ENCODE measurements at regions not wholly inside any gene's neighbourhood (a gene's known extent, or its start where the extent isn't known, plus 50 kb on each side); places are given as distances from the start of the nearest gene placed in this dataset.

- Mint-ChIP-seq H3K4me3 (ENCODE audit: low read depth) (no peak overlapping the region), H3K4me1 (ENCODE audit: low read depth) (no peaks in the 10 kb centered on the region), H3K9me3 (no peaks in the 10 kb centered on the region), H3K27me3 (ENCODE audit: low read depth) (peaks cover 1% of the 10 kb centered on the region), H3K36me3 (ENCODE audit: low read depth) (no peaks in the 10 kb centered on the region), H3K27ac (no peak overlapping the region)
- intact Hi-C loops (cut with micrococcal nuclease): no loop called here
- DNase-seq (ENCODE audit: low spot score): no peak
Observed at GRCh38 chr15:55014391-55015092, 182.2 kb downstream of the RSL24D1 start.

- H3K9me3 Mint-ChIP-seq: no peaks in the 10 kb centered on the region
- H3K27ac Mint-ChIP-seq: no peak overlapping the region
- no peaks in the 10 kb centered on the region for H3K27me3 Mint-ChIP-seq (ENCODE audit: low read depth)
- H3K36me3 Mint-ChIP-seq (ENCODE audit: low read depth): no peaks in the 10 kb centered on the region
- intact Hi-C loops (cut with micrococcal nuclease): no loop called here
- no peak overlapping the region for H3K4me3 Mint-ChIP-seq (ENCODE audit: low read depth)
- no peak for DNase-seq (ENCODE audit: low spot score)
- H3K4me1 Mint-ChIP-seq (ENCODE audit: low read depth): no peaks in the 10 kb centered on the region
Observed at GRCh38 chr15:55008421-55008820, 188.3 kb downstream of the RSL24D1 start.

DNA sequence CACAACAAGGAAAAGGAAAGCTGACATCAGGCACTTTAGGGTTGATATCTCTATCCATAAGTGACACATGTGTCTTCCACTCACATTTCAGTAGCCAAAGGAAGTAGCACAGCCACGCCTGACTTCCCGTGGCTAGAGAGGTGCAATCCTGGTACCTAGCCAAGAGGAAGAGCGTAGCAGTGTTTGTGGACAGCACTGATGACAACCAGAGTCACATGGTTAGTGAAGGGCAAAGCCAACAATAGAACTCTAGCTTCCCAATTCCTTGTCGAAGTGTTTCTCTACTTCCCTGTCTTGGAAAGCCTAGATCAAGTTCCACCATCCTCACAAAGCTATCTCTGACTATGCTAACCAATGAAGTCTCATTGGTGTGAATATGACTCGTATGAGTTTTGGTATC lies 189.2 kb downstream of the RSL24D1 start:
- H3K9me3 Mint-ChIP-seq: no peaks in the 10 kb centered on the region
- no peak overlapping the region for H3K4me3 Mint-ChIP-seq (ENCODE audit: low read depth)
- intact Hi-C loops (cut with micrococcal nuclease): no loop called here
- H3K4me1 Mint-ChIP-seq (ENCODE audit: low read depth): no peaks in the 10 kb centered on the region
- no peak for DNase-seq (ENCODE audit: low spot score)
- no peaks in the 10 kb centered on the region for H3K36me3 Mint-ChIP-seq (ENCODE audit: low read depth)
- no peak overlapping the region for H3K27ac Mint-ChIP-seq
- H3K27me3 Mint-ChIP-seq (ENCODE audit: low read depth): no peaks in the 10 kb centered on the region

- no peaks in the 10 kb centered on the region for H3K27me3 Mint-ChIP-seq (ENCODE audit: low read depth)
- H3K9me3 Mint-ChIP-seq: no peaks in the 10 kb centered on the region
- intact Hi-C loops (cut with micrococcal nuclease): no loop called here
Observed at GRCh38 chr15:55005679-55006078, 191.1 kb downstream of the RSL24D1 start.

DNA sequence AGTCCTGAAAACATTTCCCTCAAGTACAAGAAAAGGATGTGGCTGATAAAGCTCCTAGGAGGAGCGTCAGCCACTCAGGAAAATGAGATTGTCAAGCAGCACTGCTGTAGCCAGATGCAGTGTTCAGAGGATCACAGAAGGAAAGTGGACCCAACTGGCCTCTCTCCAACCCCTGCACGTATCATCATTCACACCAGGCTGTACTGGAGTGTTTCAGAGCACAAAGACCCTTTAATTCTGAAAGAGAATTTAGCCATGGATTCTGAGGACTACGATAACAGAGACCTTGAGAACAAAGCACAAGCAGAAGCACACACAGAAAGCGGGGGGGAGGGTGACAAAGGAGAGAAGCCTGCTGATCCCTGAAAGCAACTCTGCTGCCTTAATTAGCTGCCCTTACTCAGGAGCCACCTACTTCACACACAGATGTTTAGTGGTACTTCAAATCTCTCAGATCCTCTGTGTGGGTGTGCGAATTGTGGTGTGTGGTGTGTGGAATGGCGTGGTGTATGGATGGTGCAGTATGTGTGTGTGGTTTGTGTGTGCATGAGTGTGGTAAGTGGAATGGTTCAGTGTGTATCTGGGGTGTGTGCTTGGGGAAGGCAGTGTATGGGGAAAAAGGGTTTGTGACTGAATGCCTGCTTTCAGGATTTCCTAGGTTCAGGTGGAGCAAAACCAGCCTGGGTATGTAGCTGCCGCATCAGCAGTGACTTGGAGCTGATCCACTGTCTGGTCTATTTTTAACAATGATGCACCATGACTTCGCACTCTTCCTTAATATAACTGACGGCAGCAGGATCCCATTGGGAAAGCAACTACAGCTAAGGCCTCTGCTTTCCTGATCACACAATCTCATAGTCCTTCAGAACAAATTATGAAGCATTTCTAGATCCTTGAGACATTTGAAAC lies 192.5 kb downstream of the RSL24D1 start:
- H3K4me3 Mint-ChIP-seq (ENCODE audit: low read depth): no peak overlapping the region
- no peaks in the 10 kb centered on the region for H3K27me3 Mint-ChIP-seq (ENCODE audit: low read depth)
- no peaks in the 10 kb centered on the region for H3K9me3 Mint-ChIP-seq
- intact Hi-C loops (cut with micrococcal nuclease): no loop called here
- no peaks in the 10 kb centered on the region for H3K4me1 Mint-ChIP-seq (ENCODE audit: low read depth)
- no peaks in the 10 kb centered on the region for H3K36me3 Mint-ChIP-seq (ENCODE audit: low read depth)
- no peak for DNase-seq (ENCODE audit: low spot score)
- H3K27ac Mint-ChIP-seq: no peak overlapping the region

More at GRCh38 chr15:55005679-55006078, 191.1 kb downstream of the RSL24D1 start:
- Mint-ChIP-seq H3K36me3 (ENCODE audit: low read depth) (no peaks in the 10 kb centered on the region), H3K27ac (no peak overlapping the region), H3K4me3 (ENCODE audit: low read depth) (no peak overlapping the region), H3K4me1 (ENCODE audit: low read depth) (no peaks in the 10 kb centered on the region)
- DNase-seq (ENCODE audit: low spot score): no peak

GRCh38 chr15:54998661-54999060 lies 198.1 kb downstream of the RSL24D1 start:
- no peaks in the 10 kb centered on the region for H3K9me3 Mint-ChIP-seq

DNA sequence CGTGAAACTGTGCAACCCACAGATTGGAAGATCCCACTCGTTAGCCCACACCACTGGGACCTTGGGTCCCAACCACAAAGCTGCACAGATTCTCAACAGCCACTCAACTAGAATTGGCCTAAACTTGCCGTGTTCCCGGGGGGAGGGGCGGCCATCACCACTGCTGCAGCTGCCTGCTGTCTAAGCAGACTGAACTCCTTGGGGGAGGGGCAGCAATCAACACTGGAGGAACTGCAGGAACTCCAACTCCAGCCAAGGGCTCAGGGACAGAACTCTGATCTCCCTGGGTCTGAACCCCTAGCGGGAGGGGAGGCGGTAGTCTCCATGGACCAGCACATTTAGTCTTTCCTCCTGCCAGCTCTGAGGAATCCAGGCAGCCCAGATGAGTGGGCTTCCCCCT lies 205.9 kb downstream of the RSL24D1 start:
- H3K4me3 Mint-ChIP-seq (ENCODE audit: low read depth): no peak overlapping the region
- no peak for DNase-seq (ENCODE audit: low spot score)
- H3K4me1 Mint-ChIP-seq (ENCODE audit: low read depth): no peaks in the 10 kb centered on the region
- H3K36me3 Mint-ChIP-seq (ENCODE audit: low read depth): no peaks in the 10 kb centered on the region
- no peaks in the 10 kb centered on the region for H3K9me3 Mint-ChIP-seq
- no peaks in the 10 kb centered on the region for H3K27me3 Mint-ChIP-seq (ENCODE audit: low read depth)
- intact Hi-C loops (cut with micrococcal nuclease): no loop called here
- no peak overlapping the region for H3K27ac Mint-ChIP-seq

More at GRCh38 chr15:54998661-54999060, 198.1 kb downstream of the RSL24D1 start:
- Mint-ChIP-seq H3K36me3 (ENCODE audit: low read depth) (no peaks in the 10 kb centered on the region), H3K4me1 (ENCODE audit: low read depth) (no peaks in the 10 kb centered on the region), H3K27ac (no peak overlapping the region), H3K4me3 (ENCODE audit: low read depth) (no peak overlapping the region), H3K27me3 (ENCODE audit: low read depth) (no peaks in the 10 kb centered on the region)
- intact Hi-C loops (cut with micrococcal nuclease): no loop called here
- DNase-seq (ENCODE audit: low spot score): no peak

DNA sequence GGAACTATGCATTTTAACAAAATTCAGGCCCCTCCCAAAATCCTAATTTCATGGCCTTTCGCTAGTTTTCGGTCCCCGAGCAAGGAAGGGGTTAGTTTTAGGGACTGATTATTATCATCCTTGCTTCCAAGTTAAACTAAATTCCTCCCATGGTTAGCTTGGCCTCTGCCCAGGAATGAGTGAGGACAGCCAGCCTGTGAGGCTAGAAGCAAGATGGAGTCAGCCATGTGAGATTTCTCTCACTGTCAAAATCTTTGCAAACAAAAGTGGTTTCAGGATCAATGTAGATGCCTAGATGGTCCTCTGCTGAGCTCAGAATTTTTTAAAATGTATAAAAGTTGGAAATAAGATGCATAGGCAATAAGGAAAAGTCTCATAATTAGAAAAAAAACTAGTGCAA lies 208.9 kb downstream of the RSL24D1 start:
- no peaks in the 10 kb centered on the region for H3K9me3 Mint-ChIP-seq
- H3K4me3 Mint-ChIP-seq (ENCODE audit: low read depth): no peak overlapping the region
- H3K27ac Mint-ChIP-seq: no peak overlapping the region
- intact Hi-C loops (cut with micrococcal nuclease): no loop called here
- H3K27me3 Mint-ChIP-seq (ENCODE audit: low read depth): no peaks in the 10 kb centered on the region
- DNase-seq (ENCODE audit: low spot score): no peak
- H3K36me3 Mint-ChIP-seq (ENCODE audit: low read depth): no peaks in the 10 kb centered on the region
- no peaks in the 10 kb centered on the region for H3K4me1 Mint-ChIP-seq (ENCODE audit: low read depth)

- DNase-seq (ENCODE audit: low spot score): no peak
- Mint-ChIP-seq H3K27ac (no peak overlapping the region), H3K4me3 (ENCODE audit: low read depth) (no peak overlapping the region), H3K36me3 (ENCODE audit: low read depth) (no peaks in the 10 kb centered on the region), H3K4me1 (ENCODE audit: low read depth) (no peaks in the 10 kb centered on the region), H3K27me3 (ENCODE audit: low read depth) (no peaks in the 10 kb centered on the region), H3K9me3 (no peaks in the 10 kb centered on the region)
- intact Hi-C loops (cut with micrococcal nuclease): no loop called here
Observed at GRCh38 chr15:54979964-54980363, 216.8 kb downstream of the RSL24D1 start.

DNA sequence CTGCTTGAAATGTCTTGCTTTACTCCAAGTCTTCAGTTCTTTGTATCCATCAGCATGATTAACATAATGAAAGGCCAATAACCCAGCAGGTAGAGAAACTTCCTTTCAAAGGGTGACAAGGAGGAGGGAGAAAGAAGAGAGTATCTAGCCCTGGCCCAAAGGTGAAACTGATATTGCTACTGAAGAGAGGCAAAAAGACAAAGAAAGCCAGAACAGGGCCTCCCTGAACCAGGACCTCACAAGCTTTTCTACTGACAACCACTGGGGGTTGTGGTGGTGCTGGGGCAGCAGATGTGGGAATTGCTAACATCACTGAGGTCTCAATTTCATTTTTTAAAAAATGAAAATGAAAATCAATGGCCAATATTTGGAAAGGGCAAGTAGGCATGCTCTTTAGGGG lies 234.1 kb downstream of the RSL24D1 start:
- intact Hi-C loops (cut with micrococcal nuclease): no loop called here
- no peaks in the 10 kb centered on the region for H3K27me3 Mint-ChIP-seq (ENCODE audit: low read depth)
- H3K9me3 Mint-ChIP-seq: peaks cover 19% of the 10 kb centered on the region
- H3K4me1 Mint-ChIP-seq (ENCODE audit: low read depth): no peaks in the 10 kb centered on the region
- no peaks in the 10 kb centered on the region for H3K36me3 Mint-ChIP-seq (ENCODE audit: low read depth)
- no peak overlapping the region for H3K27ac Mint-ChIP-seq
- DNase-seq (ENCODE audit: low spot score): no peak
- no peak overlapping the region for H3K4me3 Mint-ChIP-seq (ENCODE audit: low read depth)

DNA sequence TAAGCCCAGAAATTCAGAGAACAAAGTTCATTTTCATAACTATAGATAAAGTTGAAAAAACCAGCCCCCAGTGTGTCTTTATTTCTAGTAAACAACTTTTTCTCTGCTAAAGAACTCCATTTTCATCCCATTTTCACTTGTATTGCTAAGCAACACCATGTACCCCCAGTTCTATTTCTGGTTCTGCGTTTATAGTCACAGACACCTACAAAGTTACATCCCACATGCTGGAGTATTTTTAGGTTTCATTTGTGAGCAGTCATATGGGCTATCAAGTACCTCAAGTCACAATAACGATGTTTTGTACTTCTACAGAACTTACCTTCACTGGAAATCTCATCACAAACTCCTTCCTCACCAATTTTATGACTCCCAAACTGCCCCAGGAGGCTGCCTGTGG lies 236.5 kb downstream of the RSL24D1 start:
- Mint-ChIP-seq H3K27ac (no peak overlapping the region), H3K27me3 (ENCODE audit: low read depth) (no peaks in the 10 kb centered on the region), H3K4me1 (ENCODE audit: low read depth) (no peaks in the 10 kb centered on the region), H3K36me3 (ENCODE audit: low read depth) (no peaks in the 10 kb centered on the region), H3K4me3 (ENCODE audit: low read depth) (no peak overlapping the region), H3K9me3 (peaks cover 4% of the 10 kb centered on the region)
- intact Hi-C loops (cut with micrococcal nuclease): no loop called here
- DNase-seq (ENCODE audit: low spot score): no peak

DNA sequence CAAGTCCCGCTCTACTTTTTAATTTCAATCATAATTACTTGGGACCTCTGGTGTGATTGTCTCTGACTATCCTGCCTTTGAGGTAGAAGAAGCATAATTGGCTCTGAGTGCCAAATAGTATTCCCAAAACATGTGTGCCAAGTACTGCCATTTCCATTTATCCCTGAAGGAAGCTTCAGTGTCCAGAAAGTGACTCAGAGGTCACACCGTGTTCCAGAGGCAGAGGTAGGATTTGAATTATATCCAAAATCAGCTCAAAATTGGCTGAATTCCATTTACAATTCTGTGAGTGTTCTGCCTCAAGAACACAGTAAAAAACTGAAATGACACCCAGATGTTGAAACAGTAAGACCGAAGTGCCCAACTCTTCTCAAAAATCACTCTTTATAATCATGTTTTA lies 255.3 kb downstream of the RSL24D1 start:
- DNase-seq (ENCODE audit: low spot score): no peak
- no peaks in the 10 kb centered on the region for H3K9me3 Mint-ChIP-seq
- no peaks in the 10 kb centered on the region for H3K27me3 Mint-ChIP-seq (ENCODE audit: low read depth)
- no peak overlapping the region for H3K27ac Mint-ChIP-seq
- intact Hi-C loops (cut with micrococcal nuclease): no loop called here
- no peaks in the 10 kb centered on the region for H3K4me1 Mint-ChIP-seq (ENCODE audit: low read depth)
- H3K36me3 Mint-ChIP-seq (ENCODE audit: low read depth): no peaks in the 10 kb centered on the region
- no peak overlapping the region for H3K4me3 Mint-ChIP-seq (ENCODE audit: low read depth)

DNA sequence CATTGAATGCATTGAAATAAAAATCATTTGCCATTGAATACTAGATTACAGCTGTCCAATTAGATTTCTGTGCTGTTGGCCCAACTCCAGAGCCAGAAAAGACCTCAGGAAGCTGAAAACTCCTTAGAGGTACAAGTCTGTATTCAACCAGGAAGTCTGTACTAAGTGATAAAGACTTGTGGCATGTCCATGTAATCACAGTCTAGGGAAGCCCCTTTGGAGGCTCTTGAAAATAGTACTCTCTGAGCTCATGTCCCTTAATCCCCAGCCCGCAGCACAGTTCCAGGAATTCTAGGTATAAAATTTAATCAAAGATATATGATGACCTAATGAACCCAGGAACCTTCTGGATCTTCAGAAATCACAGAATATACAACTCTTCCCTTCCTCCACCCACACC lies 279.4 kb downstream of the RSL24D1 start:
- no peak for DNase-seq (ENCODE audit: low spot score)
- Mint-ChIP-seq H3K27ac (no peak overlapping the region), H3K4me1 (ENCODE audit: low read depth) (no peaks in the 10 kb centered on the region), H3K27me3 (ENCODE audit: low read depth) (no peaks in the 10 kb centered on the region), H3K36me3 (ENCODE audit: low read depth) (no peaks in the 10 kb centered on the region), H3K4me3 (ENCODE audit: low read depth) (no peak overlapping the region), H3K9me3 (peaks cover 4% of the 10 kb centered on the region)
- intact Hi-C loops (cut with micrococcal nuclease): no loop called here

Data from activated T-helper 2 cell treated with anti-CD3 and anti-CD28 coated beads, Interferon-gamma antibody, Interleukin-2, Interleukin-4, amounts not matched to agents 10 μg/mL and 5 μg/mL and 100 μg/mL, durations not matched to agents 14 hours and 24 hours and 36 hours (primary cell).